Mucosa of descending colon (tissue), 3 donors: ENCODE measurements at regions not wholly inside any gene's neighbourhood (a gene's known extent, or its start where the extent isn't known, plus 50 kb on each side); places are given as distances from the start of the nearest gene placed in this dataset.
"Not testable (repeated sequence)": the region's sequence is repeated elsewhere in the genome, so short reads cannot be mapped to it uniquely, and the experiment has no call there.

ENCODE experiments used
- ATAC-seq: fragments of 200-7000 bp; cut with Tn5 transposase; one replicate; pipeline ENCODE4 v1.9.1; 2020; ENCODE audit warnings: mild to moderate bottlenecking, moderate library complexity
- DNase-seq, 3 donors: peaks; one replicate each; pipeline ENCODE4 v3.0.0-alpha.2; 2020
- H3K36me3 ChIP-seq: fragments of 200-600 bp; one replicate; pipeline ENCODE4 v1.8.0; 2021; ENCODE audit warnings: low read depth, mild to moderate bottlenecking
- H3K4me1 ChIP-seq: fragments of 200-600 bp; one replicate; pipeline ENCODE4 v1.8.0; 2021; ENCODE audit warnings: low read depth, mild to moderate bottlenecking
- H3K4me3 ChIP-seq: fragments of 200-600 bp; one replicate; pipeline ENCODE4 v1.8.0; 2021; ENCODE audit warnings: mild to moderate bottlenecking
- H3K9me3 ChIP-seq: fragments of 200-600 bp; one replicate; pipeline ENCODE4 v1.8.0; 2021; ENCODE audit warnings: mild to moderate bottlenecking
- CTCF ChIP-seq: fragments of 200-600 bp; IDR thresholded peaks from one replicate; pipeline ENCODE4 v1.8.0; 2022; ENCODE audit warnings: antibody characterized with exemption, mild to moderate bottlenecking
- intact Hi-C, 2 donors: fragments of 100-400 bp; cut with DNase I in 1 of 2; cut with micrococcal nuclease in 1 of 2; formaldehyde crosslinking; loops; one replicate each; pipeline versions ENCODE4 v1.11.0 to v1.11.1; 2022; cut with DNase I, micrococcal nuclease
- donor health status: DM: no; HTN: no; CAD: no; lungs with moderate emphysema.
- donor health status: DM: no; HTN: no; CAD: no.
- donor health status: DM: no; HTN: yes; CAD: no.

- no peak for ATAC-seq
- DNase-seq = no peak
- no peak for TF ChIP-seq CTCF
Measured at GRCh38 chr18:38790786-38791185, 1225.2 kb upstream of the CELF4 start.

GRCh38 chr18:38790303-38790702 lies 1224.7 kb upstream of the CELF4 start:
- H3K4me1 ChIP-seq = no peaks in the 10 kb centered on the region
- no peak for TF ChIP-seq CTCF
- peaks cover 22% of the 10 kb centered on the region for H3K9me3 ChIP-seq
- intact Hi-C loops = no loop called here
- H3K36me3 ChIP-seq = no peaks in the 10 kb centered on the region
- H3K4me3 ChIP-seq = no peak overlapping the region
- ATAC-seq (no peak), DNase-seq (no peak)

More at GRCh38 chr18:38790786-38791185, 1225.2 kb upstream of the CELF4 start:
- H3K4me1 ChIP-seq = no peaks in the 10 kb centered on the region
- H3K36me3 ChIP-seq = no peaks in the 10 kb centered on the region
- H3K4me3 ChIP-seq = no peak overlapping the region
- peaks cover 20% of the 10 kb centered on the region for H3K9me3 ChIP-seq
- intact Hi-C loops = no loop called here

GRCh38 chr18:38789141-38789540 lies 1223.5 kb upstream of the CELF4 start:
- H3K9me3 ChIP-seq = peaks cover 22% of the 10 kb centered on the region
- intact Hi-C loops = no loop called here
- ATAC-seq (no peak), DNase-seq (no peak)
- no peak overlapping the region for H3K4me3 ChIP-seq
- no peaks in the 10 kb centered on the region for H3K4me1 ChIP-seq
- H3K36me3 ChIP-seq = no peaks in the 10 kb centered on the region
- no peak for TF ChIP-seq CTCF

GRCh38 chr18:38786906-38787305 lies 1221.3 kb upstream of the CELF4 start:
- DNase-seq (no peak), ATAC-seq (no peak)
- Histone ChIP-seq H3K9me3 (peaks cover 19% of the 10 kb centered on the region), H3K4me1 (no peaks in the 10 kb centered on the region), H3K4me3 (no peak overlapping the region), H3K36me3 (no peaks in the 10 kb centered on the region)
- intact Hi-C loops = no loop called here
- no peak for TF ChIP-seq CTCF

GRCh38 chr18:38771620-38772019 lies 1206.0 kb upstream of the CELF4 start:
- not testable (repeated sequence) for ATAC-seq
- peaks cover 39% of the 10 kb centered on the region for H3K9me3 ChIP-seq

GRCh38 chr18:38768504-38768903 lies 1202.9 kb upstream of the CELF4 start:
- H3K9me3 ChIP-seq = peaks cover 31% of the 10 kb centered on the region
- H3K36me3 ChIP-seq = no peaks in the 10 kb centered on the region
- intact Hi-C loops = no loop called here
- no peak for TF ChIP-seq CTCF
- no peaks in the 10 kb centered on the region for H3K4me1 ChIP-seq
- no peak for DNase-seq
- H3K4me3 ChIP-seq = no peak overlapping the region
- no peak for ATAC-seq

More at GRCh38 chr18:38771620-38772019, 1206.0 kb upstream of the CELF4 start:
- H3K4me1 ChIP-seq, H3K36me3 ChIP-seq, intact Hi-C loops, H3K4me3 ChIP-seq, DNase-seq: not testable (repeated sequence)
